Mucosa of rectum (tissue), 2 donors: ENCODE measurements at regions not wholly inside any gene's neighbourhood (a gene's known extent, or its start where the extent isn't known, plus 50 kb on each side); places are given as distances from the start of the nearest gene placed in this dataset.
A peak's percentile ranks its signal among the peaks of the same experiment; 100 is the strongest.

ENCODE experiments used
- H3K27ac ChIP-seq, 2 donors: one replicate each; pipeline ENCODE4 v1.7.0; 2013; ENCODE audit warnings: inconsistent platforms in 2 of 2, low read depth in 2 of 2, low read length in 2 of 2
- H3K27me3 ChIP-seq, 2 donors: one replicate each; pipeline ENCODE4 v1.7.0; 2013; ENCODE audit warnings: low read length in 2 of 2; ENCODE audit not compliant: control insufficient read depth in 2 of 2, insufficient read depth in 2 of 2
- H3K36me3 ChIP-seq, 2 donors: one replicate each; pipeline ENCODE4 v1.7.0; 2013; ENCODE audit warnings: low read length in 2 of 2; ENCODE audit not compliant: control insufficient read depth in 2 of 2, insufficient read depth in 2 of 2
- H3K4me1 ChIP-seq, 2 donors: one replicate each; pipeline ENCODE4 v1.7.0; 2013; ENCODE audit warnings: low read length in 2 of 2, mild to moderate bottlenecking in 1 of 2; ENCODE audit not compliant: control insufficient read depth in 2 of 2, insufficient read depth in 2 of 2
- H3K4me3 ChIP-seq, 2 donors: one replicate each; pipeline ENCODE4 v1.7.0; 2013; ENCODE audit warnings: low read length in 2 of 2
- H3K9ac ChIP-seq, 2 donors: one replicate each; pipeline ENCODE4 v1.7.0; 2013; ENCODE audit warnings: low read length in 2 of 2, low read depth in 1 of 2, mild to moderate bottlenecking in 1 of 2
- H3K9me3 ChIP-seq, 2 donors: one replicate each; pipeline ENCODE4 v1.7.0; 2013; ENCODE audit warnings: low read length in 2 of 2; ENCODE audit not compliant: control insufficient read depth in 2 of 2
- donor health status: healthy.
- donor health status: Normal muscosa, but diverticular disease.

GRCh38 chr9:83166372-83166771, 103.4 kb upstream of the RASEF start:
- H3K9ac ChIP-seq, result peak overlapping the region in 1 of 2 donors; percentile 10
- H3K4me3 ChIP-seq, result no peak overlapping the region
- H3K9me3 ChIP-seq, result peaks cover 0 to 2% of the 10 kb centered on the region in 2 donors
- no peaks in the 10 kb centered on the region for H3K36me3 ChIP-seq
- no peaks in the 10 kb centered on the region for H3K27me3 ChIP-seq
- H3K4me1 ChIP-seq, result peaks cover 0 to 3% of the 10 kb centered on the region in 2 donors
- H3K27ac ChIP-seq, result peak overlapping the region; percentile 3 to 47

GRCh38 chr9:83155733-83156132, 92.8 kb upstream of the RASEF start:
- Histone ChIP-seq H3K9me3 (no peaks in the 10 kb centered on the region), H3K27me3 (no peaks in the 10 kb centered on the region), H3K27ac (no peak overlapping the region), H3K36me3 (no peaks in the 10 kb centered on the region), H3K4me1 (no peaks in the 10 kb centered on the region), H3K4me3 (no peak overlapping the region), H3K9ac (no peak overlapping the region)

- Histone ChIP-seq H3K9me3 (no peaks in the 10 kb centered on the region), H3K36me3 (no peaks in the 10 kb centered on the region), H3K9ac (no peak overlapping the region), H3K4me3 (no peak overlapping the region), H3K27ac (no peak overlapping the region), H3K27me3 (no peaks in the 10 kb centered on the region), H3K4me1 (no peaks in the 10 kb centered on the region)
These were observed 91.9 kb upstream of the RASEF start for GRCh38 chr9:83154821-83155220.

GRCh38 chr9:83154087-83154736, 91.3 kb upstream of the RASEF start:
- Histone ChIP-seq H3K27me3 (no peaks in the 10 kb centered on the region), H3K27ac (no peak overlapping the region), H3K9ac (no peak overlapping the region), H3K36me3 (no peaks in the 10 kb centered on the region), H3K4me1 (no peaks in the 10 kb centered on the region), H3K4me3 (no peak overlapping the region), H3K9me3 (no peaks in the 10 kb centered on the region)

GRCh38 chr9:83153030-83153429, 90.1 kb upstream of the RASEF start:
- Histone ChIP-seq H3K27me3 (no peaks in the 10 kb centered on the region), H3K36me3 (no peaks in the 10 kb centered on the region), H3K4me1 (no peaks in the 10 kb centered on the region), H3K9me3 (no peaks in the 10 kb centered on the region), H3K4me3 (no peak overlapping the region), H3K27ac (no peak overlapping the region), H3K9ac (no peak overlapping the region)

GRCh38 chr9:83151627-83152137, 88.7 kb upstream of the RASEF start:
- Histone ChIP-seq H3K9me3 (no peaks in the 10 kb centered on the region), H3K27ac (no peak overlapping the region), H3K4me3 (no peak overlapping the region), H3K4me1 (no peaks in the 10 kb centered on the region), H3K36me3 (no peaks in the 10 kb centered on the region), H3K9ac (no peak overlapping the region), H3K27me3 (no peaks in the 10 kb centered on the region)

- Histone ChIP-seq H3K4me1 (no peaks in the 10 kb centered on the region), H3K36me3 (no peaks in the 10 kb centered on the region), H3K4me3 (no peak overlapping the region), H3K9me3 (no peaks in the 10 kb centered on the region), H3K27me3 (no peaks in the 10 kb centered on the region), H3K9ac (no peak overlapping the region), H3K27ac (no peak overlapping the region)
These were observed 84.6 kb upstream of the RASEF start for GRCh38 chr9:83147315-83148149.

GRCh38 chr9:83146325-83146724, 83.4 kb upstream of the RASEF start:
- Histone ChIP-seq H3K27ac (no peak overlapping the region), H3K9ac (no peak overlapping the region), H3K4me3 (no peak overlapping the region), H3K9me3 (no peaks in the 10 kb centered on the region), H3K36me3 (no peaks in the 10 kb centered on the region), H3K27me3 (no peaks in the 10 kb centered on the region), H3K4me1 (no peaks in the 10 kb centered on the region)

GRCh38 chr9:83144492-83144891, 81.5 kb upstream of the RASEF start:
- no peaks in the 10 kb centered on the region for H3K4me1 ChIP-seq
- no peak overlapping the region for H3K9ac ChIP-seq
- no peak overlapping the region for H3K27ac ChIP-seq
- no peaks in the 10 kb centered on the region for H3K27me3 ChIP-seq
- H3K36me3 ChIP-seq, result no peaks in the 10 kb centered on the region
- no peak overlapping the region for H3K4me3 ChIP-seq
- no peaks in the 10 kb centered on the region for H3K9me3 ChIP-seq

- Histone ChIP-seq H3K4me1 (peaks cover 0 to 3% of the 10 kb centered on the region in 2 donors), H3K27me3 (no peaks in the 10 kb centered on the region), H3K27ac (no peak overlapping the region), H3K4me3 (no peak overlapping the region), H3K9ac (no peak overlapping the region), H3K36me3 (no peaks in the 10 kb centered on the region), H3K9me3 (no peaks in the 10 kb centered on the region)
These were observed 79.4 kb upstream of the RASEF start for GRCh38 chr9:83142389-83142788.
